HepG2 (cell line): ENCODE measurements at regions not wholly inside any gene's neighbourhood (a gene's known extent, or its start where the extent isn't known, plus 50 kb on each side); places are given as distances from the start of the nearest gene placed in this dataset.

ENCODE experiments used
- FOXK1 ChIP-seq: sonication (generic); formaldehyde crosslinking; IDR thresholded peaks from 2 replicates; pipeline ENCODE4 v1.4.0; 2020; ENCODE audit warnings: low read depth, missing genetic modification reagents, borderline replicate concordance
- TCF7L2 ChIP-seq: IDR thresholded peaks from 2 replicates; pipeline ENCODE4 v1.6.1; 2011; ENCODE audit warnings: mild to moderate bottlenecking, low read depth, low read length, moderate library complexity
- UBTF ChIP-seq: sonication (generic); formaldehyde crosslinking; IDR thresholded peaks from 2 replicates; pipeline ENCODE4 v1.4.0; 2020; ENCODE audit warnings: mild to moderate bottlenecking, missing genetic modification reagents
- ZNF414 ChIP-seq: sonication (generic); formaldehyde crosslinking; IDR thresholded peaks from 2 replicates; pipeline ENCODE4 v1.5.0; 2020; ENCODE audit warnings: missing genetic modification reagents
- ZNF772 ChIP-seq: sonication (generic); formaldehyde crosslinking; IDR thresholded peaks from 2 replicates; pipeline ENCODE4 v1.5.0; 2020; ENCODE audit warnings: mild to moderate bottlenecking, missing genetic modification reagents
- ZNF782 ChIP-seq: sonication (generic); formaldehyde crosslinking; IDR thresholded peaks from 2 replicates; pipeline ENCODE4 v1.4.0; 2020; ENCODE audit warnings: missing genetic modification reagents, mild to moderate bottlenecking, borderline replicate concordance

GRCh38 chr10:78124167-78124566, 90.5 kb downstream of the RPS24 start:
- no peak for TF ChIP-seq ZNF782
- no peak for TF ChIP-seq TCF7L2
- no peak for TF ChIP-seq ZNF772 (CRISPR knock-in tag)
- TF ChIP-seq FOXK1 (CRISPR knock-in tag): no peak
- TF ChIP-seq ZNF414 (CRISPR knock-in tag): no peak
- TF ChIP-seq UBTF (CRISPR knock-in tag): no peak
